Left ventricle myocardium inferior (tissue), 1 donor: ENCODE measurements at regions not wholly inside any gene's neighbourhood (a gene's known extent, or its start where the extent isn't known, plus 50 kb on each side); places are given as distances from the start of the nearest gene placed in this dataset.

Experiments
- DNase-seq: peaks from one replicate; pipeline ENCODE4 v3.0.0-alpha.2; 2020
- H3K27ac ChIP-seq: fragments of 200-600 bp; replicated peaks from 2 replicates; pipeline ENCODE4 v1.8.0; 2021
- H3K27me3 ChIP-seq: fragments of 200-600 bp; 2 replicates; pipeline ENCODE4 v1.8.0; 2021; ENCODE audit warnings: low read depth
- H3K36me3 ChIP-seq: fragments of 200-600 bp; 2 replicates; pipeline ENCODE4 v1.8.0; 2021
- H3K4me1 ChIP-seq: fragments of 200-600 bp; 2 replicates; pipeline ENCODE4 v1.8.0; 2021
- H3K4me3 ChIP-seq: fragments of 200-600 bp; 2 replicates; pipeline ENCODE4 v1.8.0; 2021; ENCODE audit warnings: mild to moderate bottlenecking, moderate library complexity
- H3K9me3 ChIP-seq: fragments of 200-600 bp; replicated peaks from 2 replicates; pipeline ENCODE4 v1.8.0; 2021
- CTCF ChIP-seq: fragments of 200-600 bp; IDR thresholded peaks from 2 replicates; pipeline ENCODE4 v1.8.0; 2021; ENCODE audit warnings: antibody characterized with exemption, mild to moderate bottlenecking, borderline replicate concordance
- intact Hi-C: fragments of 100-400 bp; cut with micrococcal nuclease; formaldehyde crosslinking; loops from one replicate; pipeline ENCODE4 v1.11.0; 2022
- donor health status: DM: no; HTN: yes; CAD: no; lungs with severe emphysema.

- intact Hi-C loops: no loop called here
- no peak for DNase-seq
These were observed 58.6 kb upstream of the ARID5B start for GRCh38 chr10:61842755-61843497.

GRCh38 chr10:61844116-61844822, 57.2 kb upstream of the ARID5B start:
- Histone ChIP-seq H3K36me3 (no peaks in the 10 kb centered on the region), H3K4me3 (no peak overlapping the region), H3K27me3 (no peaks in the 10 kb centered on the region), H3K27ac (no peak overlapping the region), H3K4me1 (no peaks in the 10 kb centered on the region), H3K9me3 (no peaks in the 10 kb centered on the region)
- intact Hi-C loops: no loop called here
- no peak for TF ChIP-seq CTCF
- no peak for DNase-seq

More at GRCh38 chr10:61842755-61843497, 58.6 kb upstream of the ARID5B start:
- Histone ChIP-seq H3K27me3 (no peaks in the 10 kb centered on the region), H3K27ac (no peak overlapping the region), H3K4me3 (no peak overlapping the region), H3K9me3 (no peaks in the 10 kb centered on the region), H3K36me3 (no peaks in the 10 kb centered on the region), H3K4me1 (no peaks in the 10 kb centered on the region)
- no peak for TF ChIP-seq CTCF

- Histone ChIP-seq H3K27ac (no peak overlapping the region), H3K4me1 (no peaks in the 10 kb centered on the region), H3K4me3 (no peak overlapping the region), H3K27me3 (no peaks in the 10 kb centered on the region), H3K9me3 (no peaks in the 10 kb centered on the region), H3K36me3 (no peaks in the 10 kb centered on the region)
- no peak for DNase-seq
- no peak for TF ChIP-seq CTCF
- intact Hi-C loops: no loop called here
These were observed 56.1 kb upstream of the ARID5B start for GRCh38 chr10:61845196-61845949.

- no peaks in the 10 kb centered on the region for H3K4me1 ChIP-seq
- DNase-seq: no peak
- no peak overlapping the region for H3K27ac ChIP-seq
- no peaks in the 10 kb centered on the region for H3K27me3 ChIP-seq
- H3K9me3 ChIP-seq: no peaks in the 10 kb centered on the region
- no peak for TF ChIP-seq CTCF
- H3K4me3 ChIP-seq: no peak overlapping the region
- intact Hi-C loops: no loop called here
- H3K36me3 ChIP-seq: no peaks in the 10 kb centered on the region
These were observed 55.6 kb upstream of the ARID5B start for GRCh38 chr10:61845950-61846268.

- Histone ChIP-seq H3K27me3 (no peaks in the 10 kb centered on the region), H3K4me3 (no peak overlapping the region), H3K36me3 (no peaks in the 10 kb centered on the region), H3K27ac (no peak overlapping the region), H3K4me1 (no peaks in the 10 kb centered on the region), H3K9me3 (no peaks in the 10 kb centered on the region)
- TF ChIP-seq CTCF: no peak
- intact Hi-C loops: no loop called here
- DNase-seq: no peak
These were observed 55.0 kb upstream of the ARID5B start for GRCh38 chr10:61846370-61847031.
